Fibroblast of peridontal ligament (primary cell): ENCODE measurements at regions not wholly inside any gene's neighbourhood (a gene's known extent, or its start where the extent isn't known, plus 50 kb on each side); places are given as distances from the start of the nearest gene placed in this dataset.
"Not testable (repeated sequence)": the region's sequence is repeated elsewhere in the genome, so short reads cannot be mapped to it uniquely, and the experiment has no call there.

Experiments
- DNase-seq: peaks from one replicate; pipeline ENCODE4 v3.0.0-alpha.2; 2010; ENCODE audit errors: extremely low read depth

- no peak for DNase-seq
These were observed 146.8 kb downstream of the USP46 start for GRCh38 chr4:52512291-52512690.

DNA sequence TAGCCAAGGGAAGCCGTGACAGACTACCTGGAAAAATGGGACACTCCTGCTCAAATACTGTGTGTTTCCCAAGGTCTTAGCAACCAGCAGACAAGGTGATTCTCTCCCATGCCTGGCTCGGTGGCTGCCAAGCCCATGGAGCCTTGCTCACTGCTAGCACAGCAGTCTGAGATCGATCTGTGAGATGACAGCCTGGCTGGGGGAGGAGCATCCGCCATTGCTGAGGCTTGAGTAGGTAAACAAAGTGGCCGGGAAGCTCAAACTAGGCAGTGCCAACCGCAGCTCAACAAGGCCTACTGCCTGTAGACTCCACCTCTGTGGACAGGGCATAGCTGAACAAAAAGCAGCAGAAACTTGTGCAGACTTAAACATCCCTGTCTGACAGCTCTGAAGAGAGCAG, 137.0 kb downstream of the USP46 start:
- not testable (repeated sequence) for DNase-seq

DNA sequence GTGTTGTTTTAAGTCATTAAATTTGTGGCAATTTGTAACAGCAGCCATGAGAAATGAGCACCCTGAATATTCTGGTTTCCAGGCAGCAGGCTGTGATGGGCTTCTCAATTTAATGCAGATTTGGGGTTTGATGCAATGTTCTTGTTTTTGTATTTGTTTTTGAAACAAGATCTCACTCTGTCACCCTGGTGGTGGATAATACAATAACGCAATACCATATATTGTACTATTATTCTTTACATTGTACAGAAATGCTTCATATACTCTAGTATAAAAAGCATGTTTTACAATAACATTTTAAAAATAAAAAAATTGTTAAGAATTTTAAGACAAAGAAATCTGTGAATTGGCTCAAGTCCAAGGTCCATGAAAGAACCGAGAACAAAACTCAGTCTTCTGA, 129.1 kb downstream of the USP46 start:
- DNase-seq: no peak

DNA sequence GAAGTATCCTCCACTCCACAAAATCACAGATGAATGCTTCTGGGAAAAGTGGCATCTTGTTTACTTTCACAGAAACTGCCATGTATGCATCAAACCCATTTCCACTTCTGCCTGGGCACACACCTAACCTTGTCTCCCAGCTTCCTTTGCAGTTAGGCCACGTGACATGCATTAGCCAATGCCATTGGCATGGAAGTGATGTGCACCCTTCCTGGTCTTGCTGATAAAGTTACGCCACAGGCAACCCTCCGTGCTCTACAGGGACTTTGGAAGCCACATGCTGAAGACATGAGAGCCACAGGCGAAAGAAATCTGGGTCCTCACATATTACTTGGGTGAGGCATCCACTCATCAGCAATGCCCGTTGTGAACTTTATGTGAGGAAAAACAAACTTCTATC, 123.3 kb downstream of the USP46 start:
- DNase-seq: no peak
